Fibroblast of villous mesenchyme (primary cell): ENCODE measurements at regions not wholly inside any gene's neighbourhood (a gene's known extent, or its start where the extent isn't known, plus 50 kb on each side); places are given as distances from the start of the nearest gene placed in this dataset.

Experiments
- DNase-seq: peaks from one replicate; pipeline ENCODE4 v3.0.0-alpha.2; 2010; ENCODE audit warnings: low read depth
- H3K4me3 ChIP-seq: 2 replicates; pipeline ENCODE4 v1.5.1; 2011; ENCODE audit warnings: low read depth, mild to moderate bottlenecking, low read length
- TF ChIP-seq, protein P1 (sequence below): IDR thresholded peaks from 2 replicates; pipeline ENCODE4 v1.5.1; 2012; ENCODE audit warnings: low read depth, mild to moderate bottlenecking, low read length; ENCODE audit not compliant: insufficient read depth

DNA sequence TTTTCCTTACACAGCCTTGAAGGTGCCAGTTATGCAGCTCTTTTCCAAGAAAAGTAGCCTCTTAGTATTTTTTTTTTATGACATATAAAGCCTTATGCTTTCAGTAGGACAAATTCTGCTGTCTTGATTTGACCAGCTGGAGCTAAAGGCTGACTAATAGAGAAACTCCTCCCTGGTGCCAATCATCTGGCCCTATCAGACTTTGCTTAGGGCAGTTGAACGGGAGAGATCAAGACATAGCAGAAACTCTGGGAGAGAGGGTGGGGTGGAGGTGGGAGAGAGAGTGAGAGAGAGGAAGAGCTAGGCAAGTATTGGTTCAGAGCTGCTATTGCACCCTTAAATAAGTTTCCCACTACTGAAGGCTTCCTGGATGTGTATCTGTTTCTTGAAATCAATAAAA lies 100.2 kb downstream of the SEC61B start:
- no peak for DNase-seq
- TF ChIP-seq, protein P1, sequence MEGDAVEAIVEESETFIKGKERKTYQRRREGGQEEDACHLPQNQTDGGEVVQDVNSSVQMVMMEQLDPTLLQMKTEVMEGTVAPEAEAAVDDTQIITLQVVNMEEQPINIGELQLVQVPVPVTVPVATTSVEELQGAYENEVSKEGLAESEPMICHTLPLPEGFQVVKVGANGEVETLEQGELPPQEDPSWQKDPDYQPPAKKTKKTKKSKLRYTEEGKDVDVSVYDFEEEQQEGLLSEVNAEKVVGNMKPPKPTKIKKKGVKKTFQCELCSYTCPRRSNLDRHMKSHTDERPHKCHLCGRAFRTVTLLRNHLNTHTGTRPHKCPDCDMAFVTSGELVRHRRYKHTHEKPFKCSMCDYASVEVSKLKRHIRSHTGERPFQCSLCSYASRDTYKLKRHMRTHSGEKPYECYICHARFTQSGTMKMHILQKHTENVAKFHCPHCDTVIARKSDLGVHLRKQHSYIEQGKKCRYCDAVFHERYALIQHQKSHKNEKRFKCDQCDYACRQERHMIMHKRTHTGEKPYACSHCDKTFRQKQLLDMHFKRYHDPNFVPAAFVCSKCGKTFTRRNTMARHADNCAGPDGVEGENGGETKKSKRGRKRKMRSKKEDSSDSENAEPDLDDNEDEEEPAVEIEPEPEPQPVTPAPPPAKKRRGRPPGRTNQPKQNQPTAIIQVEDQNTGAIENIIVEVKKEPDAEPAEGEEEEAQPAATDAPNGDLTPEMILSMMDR, result no peak
- no peak overlapping the region for H3K4me3 ChIP-seq

DNA sequence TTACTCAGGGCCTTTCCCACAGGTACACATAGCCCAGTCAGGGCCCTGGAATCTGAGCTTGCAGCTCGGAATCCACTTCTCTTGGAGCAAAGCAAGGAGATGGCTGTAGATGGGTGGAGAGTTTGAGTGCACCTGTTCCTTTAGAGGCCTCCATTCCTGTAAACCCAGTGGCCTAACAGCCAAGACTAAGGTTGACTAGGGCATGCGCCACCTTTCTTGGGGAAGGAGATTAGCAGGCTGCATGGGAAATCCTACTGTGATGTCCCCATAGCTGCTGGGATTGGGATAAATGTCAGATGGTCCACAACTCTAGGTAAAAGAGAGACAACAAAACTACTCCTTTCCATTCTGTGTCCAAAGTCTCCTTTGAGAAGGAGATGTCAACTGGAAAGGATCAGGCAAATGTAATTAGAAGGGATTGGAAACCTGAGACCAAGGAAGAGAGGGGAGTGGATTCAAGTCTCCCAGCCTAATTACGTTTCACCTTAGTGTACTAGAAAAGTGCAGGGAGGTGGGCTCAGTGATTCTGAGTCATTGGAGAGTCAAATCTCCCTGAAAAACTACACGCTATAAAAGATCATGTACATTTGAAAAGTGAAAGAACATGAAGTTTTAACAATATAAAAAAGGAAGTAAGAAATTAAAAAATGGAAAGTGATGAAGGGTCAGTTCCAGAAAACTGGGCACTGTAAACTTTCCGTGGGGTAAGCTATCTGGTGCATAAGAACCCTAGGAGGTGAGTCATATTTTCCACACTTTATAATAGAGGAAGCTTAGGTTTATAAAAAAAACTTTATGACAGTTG lies 104.2 kb downstream of the SEC61B start:
- no peak overlapping the region for H3K4me3 ChIP-seq
- DNase-seq, result no peak
- TF ChIP-seq, protein P1, result peak; percentile 3

DNA sequence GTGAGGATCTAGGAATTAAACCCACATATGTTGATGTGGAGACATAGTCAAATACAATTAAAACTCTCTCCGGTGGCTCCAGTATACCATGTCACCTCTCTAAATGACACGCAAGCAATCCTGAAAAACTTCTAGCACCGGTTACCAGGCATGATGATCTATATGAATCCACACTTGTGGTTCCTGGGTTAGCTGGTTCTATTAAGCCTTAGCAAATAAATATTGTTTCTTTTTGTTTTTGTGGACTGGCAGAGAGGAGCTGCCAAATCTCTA lies 104.8 kb downstream of the SEC61B start:
- DNase-seq, result no peak
- no peak overlapping the region for H3K4me3 ChIP-seq
- TF ChIP-seq, protein P1, result no peak

DNA sequence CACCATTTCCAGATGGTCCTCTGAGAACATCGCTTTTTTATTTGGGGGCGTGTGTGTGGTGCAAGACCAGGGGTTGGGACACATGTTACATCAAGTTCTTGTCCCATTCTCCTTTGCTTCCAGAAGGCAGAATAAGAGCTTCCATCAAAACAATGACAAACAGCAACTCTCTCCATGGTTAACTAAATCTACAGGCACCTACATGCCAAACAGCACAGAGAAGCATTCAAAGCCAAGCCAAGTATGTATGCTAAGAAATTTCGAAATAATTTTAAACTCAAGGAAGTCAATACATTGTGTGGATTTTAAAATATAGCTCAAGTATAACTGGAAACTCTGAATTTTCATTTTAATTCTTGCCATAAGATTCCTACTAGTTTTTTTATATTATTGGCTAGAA lies 105.6 kb downstream of the SEC61B start:
- no peak for DNase-seq
- no peak overlapping the region for H3K4me3 ChIP-seq
- TF ChIP-seq, protein P1, result no peak

DNA sequence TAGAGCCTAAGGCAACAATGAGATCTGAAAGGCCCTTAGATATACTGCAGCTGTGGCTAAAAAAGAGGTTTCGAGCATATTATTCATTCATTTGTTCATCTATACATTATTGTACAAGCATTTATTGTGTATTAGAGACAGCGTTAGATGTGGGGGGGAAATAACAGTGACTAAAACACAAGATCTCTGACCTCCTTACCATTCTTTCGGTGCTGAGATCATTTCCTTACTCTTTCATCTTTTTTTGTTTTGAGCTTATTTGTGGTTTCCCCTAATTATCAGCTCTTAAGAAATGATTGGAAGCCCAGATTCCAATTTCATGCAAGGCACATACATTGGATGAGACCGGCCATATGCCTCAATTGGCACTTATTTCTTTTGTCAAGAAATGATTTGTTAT lies 113.2 kb downstream of the SEC61B start:
- H3K4me3 ChIP-seq, result no peak overlapping the region
- DNase-seq, result no peak
- TF ChIP-seq, protein P1, result no peak

DNA sequence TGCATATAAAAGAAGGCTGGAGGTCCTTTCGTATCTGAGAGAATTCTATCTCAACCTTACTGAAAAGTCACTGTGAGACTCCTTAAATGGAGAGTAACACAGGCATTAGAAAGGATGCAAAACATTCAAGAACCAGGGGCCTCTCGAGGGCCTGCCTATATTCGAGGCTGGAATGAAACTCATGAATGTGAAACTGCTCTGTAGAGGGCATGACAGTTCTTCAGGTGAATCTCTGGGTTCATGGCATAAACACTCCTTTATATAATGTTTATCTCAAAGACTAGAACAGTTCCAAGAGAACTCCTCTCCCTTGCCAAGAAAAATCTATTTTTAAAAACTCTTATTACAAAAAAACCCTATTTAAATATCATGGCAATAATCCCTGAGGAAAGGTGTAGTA lies 113.9 kb downstream of the SEC61B start:
- no peak for DNase-seq
- H3K4me3 ChIP-seq, result no peak overlapping the region
- TF ChIP-seq, protein P1, result no peak

DNA sequence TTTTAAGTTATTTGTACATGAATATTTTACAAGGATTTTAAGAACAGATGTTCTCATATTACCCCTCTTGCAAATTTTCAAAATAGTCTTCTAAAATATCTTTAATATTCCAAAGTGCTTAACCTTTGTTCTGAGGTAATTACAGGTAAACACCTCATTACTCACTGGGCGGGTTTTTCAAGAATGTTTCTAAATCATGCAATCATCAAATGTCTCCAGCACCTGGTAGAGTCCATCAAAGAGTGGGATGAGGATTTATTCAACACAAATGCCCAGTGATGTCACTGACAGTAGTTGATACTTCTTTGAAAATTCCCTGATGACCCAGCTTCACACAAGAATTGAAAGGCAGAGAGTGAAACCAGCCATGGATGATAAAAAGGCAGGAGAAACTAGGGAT lies 114.4 kb downstream of the SEC61B start:
- DNase-seq, result no peak
- TF ChIP-seq, protein P1, result no peak
- H3K4me3 ChIP-seq, result no peak overlapping the region
